WTC11 (cell line): ENCODE measurements at regions not wholly inside any gene's neighbourhood (a gene's known extent, or its start where the extent isn't known, plus 50 kb on each side); places are given as distances from the start of the nearest gene placed in this dataset.

ENCODE experiments used
- ATAC-seq: fragments of 200-7000 bp; cut with Tn5 transposase; 2 replicates; pipeline ENCODE4 v1.10.0; 2021; ENCODE audit warnings: mild to moderate bottlenecking, moderate library complexity
- CTCF ChIA-PET: fragments of 300-600 bp; sonication (Branson Sonifier 250); formaldehyde crosslinking; loops from one replicate; lab custom pipeline; 2021; ENCODE audit warnings: antibody characterized with exemption; lab: Charles Lee
- POLR2A ChIA-PET: fragments of 350-600 bp; sonication (Branson Sonifier 250); formaldehyde crosslinking; loops from one replicate; lab custom pipeline; 2021; ENCODE audit warnings: antibody characterized with exemption; lab: Charles Lee
- DNase-seq: peaks from one replicate; pipeline ENCODE4 v3.0.0; 2021; ENCODE audit warnings: low spot score
- H3K27ac Mint-ChIP-seq: 2 replicates; pipeline ENCODE4 v1.8.0; 2021; ENCODE audit warnings: mixed read lengths
- H3K27me3 Mint-ChIP-seq: 2 replicates; pipeline ENCODE4 v1.8.0; 2021; ENCODE audit warnings: low read depth, mild to moderate bottlenecking, moderate library complexity, mixed read lengths
- H3K36me3 Mint-ChIP-seq: 2 replicates; pipeline ENCODE4 v1.8.0; 2021; ENCODE audit warnings: mixed read lengths
- H3K4me1 Mint-ChIP-seq: 2 replicates; pipeline ENCODE4 v1.8.0; 2022; ENCODE audit warnings: mixed read lengths
- H3K4me3 Mint-ChIP-seq: 2 replicates; pipeline ENCODE4 v1.8.0; 2021; ENCODE audit warnings: mild to moderate bottlenecking, moderate library complexity, mixed read lengths
- H3K9me3 Mint-ChIP-seq: 2 replicates; pipeline ENCODE4 v1.8.0; 2021; ENCODE audit warnings: mixed read lengths
- ATF2 ChIP-seq: sonication (generic); formaldehyde crosslinking; IDR thresholded peaks from 2 replicates; pipeline ENCODE4 v1.8.1; 2022; ENCODE audit warnings: low read depth, missing genetic modification reagents, borderline replicate concordance
- E2F1 ChIP-seq: sonication (generic); formaldehyde crosslinking; IDR thresholded peaks from 2 replicates; pipeline ENCODE4 v1.8.0; 2022; ENCODE audit warnings: mild to moderate bottlenecking, missing genetic modification reagents
- E2F5 ChIP-seq: sonication (generic); formaldehyde crosslinking; IDR thresholded peaks from 2 replicates; pipeline ENCODE4 v1.8.1; 2022; ENCODE audit warnings: mild to moderate bottlenecking, moderate library complexity, missing genetic modification reagents
- ELF4 ChIP-seq: sonication (generic); formaldehyde crosslinking; IDR thresholded peaks from 2 replicates; pipeline ENCODE4 v1.8.1; 2022; ENCODE audit warnings: low read depth, mild to moderate bottlenecking, moderate library complexity, missing genetic modification reagents
- FOXJ3 ChIP-seq: sonication (generic); formaldehyde crosslinking; IDR thresholded peaks from 2 replicates; pipeline ENCODE4 v1.9.0; 2021; ENCODE audit warnings: missing genetic modification reagents, mild to moderate bottlenecking, borderline replicate concordance
- FOXP4 ChIP-seq: sonication (generic); formaldehyde crosslinking; IDR thresholded peaks from 2 replicates; pipeline ENCODE4 v1.8.0; 2022; ENCODE audit warnings: mild to moderate bottlenecking, missing genetic modification reagents
- GRHL2 ChIP-seq: fragments of 250-450 bp; sonication (Bioruptor Pico); IDR thresholded peaks from 2 replicates; pipeline ENCODE4 v1.8.0; 2022; ENCODE audit warnings: mild to moderate bottlenecking, moderate library complexity; ENCODE audit not compliant: insufficient replicate concordance, severe bottlenecking
- MYBL2 ChIP-seq: sonication (generic); formaldehyde crosslinking; IDR thresholded peaks from 2 replicates; pipeline ENCODE4 v1.8.1; 2023; ENCODE audit warnings: mild to moderate bottlenecking, moderate library complexity, missing genetic modification reagents
- NFATC4 ChIP-seq: fragments of 250-450 bp; sonication (Bioruptor Pico); IDR thresholded peaks from 2 replicates; pipeline ENCODE4 v1.9.0; 2021; ENCODE audit warnings: mild to moderate bottlenecking
- NR3C1 ChIP-seq: sonication (generic); formaldehyde crosslinking; conservative IDR thresholded peaks from 2 replicates; pipeline ENCODE4 v1.8.1; 2023; ENCODE audit warnings: low read depth, mild to moderate bottlenecking, missing genetic modification reagents
- TCF7 ChIP-seq: sonication (generic); formaldehyde crosslinking; IDR thresholded peaks from 2 replicates; pipeline ENCODE4 v1.8.0; 2022; ENCODE audit warnings: mild to moderate bottlenecking, low read depth, missing genetic modification reagents, moderate library complexity
- TEAD1 ChIP-seq: sonication (generic); formaldehyde crosslinking; IDR thresholded peaks from 2 replicates; pipeline ENCODE4 v1.8.0; 2022; ENCODE audit warnings: mild to moderate bottlenecking, missing genetic modification reagents
- TP53 ChIP-seq: sonication (generic); formaldehyde crosslinking; IDR thresholded peaks from 2 replicates; pipeline ENCODE4 v1.8.1; 2023; ENCODE audit warnings: mild to moderate bottlenecking, missing genetic modification reagents
- ZBTB21 ChIP-seq: sonication (generic); formaldehyde crosslinking; IDR thresholded peaks from 2 replicates; pipeline ENCODE4 v1.8.1; 2023; ENCODE audit warnings: mild to moderate bottlenecking, missing genetic modification reagents, borderline replicate concordance
- ZNF232 ChIP-seq: sonication (generic); formaldehyde crosslinking; IDR thresholded peaks from 2 replicates; pipeline ENCODE4 v1.8.0; 2022; ENCODE audit warnings: mild to moderate bottlenecking, missing genetic modification reagents
- ZNF396 ChIP-seq: fragments of 250-450 bp; sonication (Bioruptor Pico); IDR thresholded peaks from 2 replicates; pipeline ENCODE4 v1.8.0; 2021; ENCODE audit warnings: mild to moderate bottlenecking, moderate library complexity, borderline replicate concordance
- ZNF416 ChIP-seq: fragments of 250-450 bp; sonication (Bioruptor Pico); IDR thresholded peaks from 2 replicates; pipeline ENCODE4 v1.9.0; 2021; ENCODE audit warnings: mild to moderate bottlenecking, inconsistent platforms
- ZNF423 ChIP-seq: fragments of 250-450 bp; sonication (Bioruptor Pico); IDR thresholded peaks from 2 replicates; pipeline ENCODE4 v2.1.2; 2022; ENCODE audit warnings: mild to moderate bottlenecking, moderate library complexity
- ZNF671 ChIP-seq: fragments of 250-450 bp; sonication (Bioruptor Pico); IDR thresholded peaks from 2 replicates; pipeline ENCODE4 v1.8.0; 2021; ENCODE audit warnings: mild to moderate bottlenecking
- TF ChIP-seq, protein P1 (sequence below): sonication (generic); formaldehyde crosslinking; IDR thresholded peaks from 2 replicates; pipeline ENCODE4 v1.8.1; 2022; ENCODE audit warnings: missing genetic modification reagents, borderline replicate concordance
- TF ChIP-seq, protein P2 (sequence below): sonication (generic); formaldehyde crosslinking; IDR thresholded peaks from 2 replicates; pipeline ENCODE4 v1.8.1; 2022; ENCODE audit warnings: low read depth, mild to moderate bottlenecking, moderate library complexity, missing genetic modification reagents, borderline replicate concordance

- TF ChIP-seq ZNF423 (CRISPR knock-in tag) (peak; percentile 70), TCF7 (no peak)
- peaks cover 26% of the 10 kb centered on the region for H3K27me3 Mint-ChIP-seq
- ChIA-PET POLR2A (no interaction called here), CTCF (interaction anchor here (1.2 to 7.7 kb wide), 4 partner anchors 11 to 72 kb away, joined by 3 to 45 read pairs (median 22); no protein-coding TSS in a partner anchor)
- no peaks in the 10 kb centered on the region for H3K36me3 Mint-ChIP-seq
- no peak for ATAC-seq
- peaks cover 2% of the 10 kb centered on the region; the same call in 1 of the 2 replicates for H3K9me3 Mint-ChIP-seq
- H3K4me3 Mint-ChIP-seq = no peak overlapping the region
- no peak overlapping the region for H3K27ac Mint-ChIP-seq
- no peak for DNase-seq
- peaks cover 10% of the 10 kb centered on the region for H3K4me1 Mint-ChIP-seq
These were observed 159.6 kb upstream of the PROK2 start for GRCh38 chr3:71944482-71945065.

- no peak overlapping the region for H3K27ac Mint-ChIP-seq
- peaks cover 26% of the 10 kb centered on the region for H3K27me3 Mint-ChIP-seq
- H3K36me3 Mint-ChIP-seq = no peaks in the 10 kb centered on the region
- H3K4me1 Mint-ChIP-seq = peaks cover 10% of the 10 kb centered on the region
- TF ChIP-seq ZNF396 (CRISPR knock-in tag) = no peak
- TF ChIP-seq NFATC4 = no peak
- no peak for TF ChIP-seq E2F5 (CRISPR knock-in tag)
- TF ChIP-seq ZNF423 (CRISPR knock-in tag) = no peak
- TF ChIP-seq ZBTB21 (CRISPR knock-in tag) = no peak
- TF ChIP-seq, protein P1, sequence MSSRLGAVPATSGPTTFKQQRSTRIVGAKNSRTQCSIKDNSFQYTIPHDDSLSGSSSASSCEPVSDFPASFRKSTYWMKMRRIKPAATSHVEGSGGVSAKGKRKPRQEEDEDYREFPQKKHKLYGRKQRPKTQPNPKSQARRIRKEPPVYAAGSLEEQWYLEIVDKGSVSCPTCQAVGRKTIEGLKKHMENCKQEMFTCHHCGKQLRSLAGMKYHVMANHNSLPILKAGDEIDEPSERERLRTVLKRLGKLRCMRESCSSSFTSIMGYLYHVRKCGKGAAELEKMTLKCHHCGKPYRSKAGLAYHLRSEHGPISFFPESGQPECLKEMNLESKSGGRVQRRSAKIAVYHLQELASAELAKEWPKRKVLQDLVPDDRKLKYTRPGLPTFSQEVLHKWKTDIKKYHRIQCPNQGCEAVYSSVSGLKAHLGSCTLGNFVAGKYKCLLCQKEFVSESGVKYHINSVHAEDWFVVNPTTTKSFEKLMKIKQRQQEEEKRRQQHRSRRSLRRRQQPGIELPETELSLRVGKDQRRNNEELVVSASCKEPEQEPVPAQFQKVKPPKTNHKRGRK (CRISPR knock-in tag) = no peak
- TF ChIP-seq ZNF671 (CRISPR knock-in tag) = no peak
- TF ChIP-seq MYBL2 (CRISPR knock-in tag) = no peak
- no peak for TF ChIP-seq ZNF232 (CRISPR knock-in tag)
- no peak for TF ChIP-seq ZNF416 (CRISPR knock-in tag)
- TF ChIP-seq ATF2 (CRISPR knock-in tag) = no peak
- no peak for TF ChIP-seq NR3C1 (CRISPR knock-in tag)
- TF ChIP-seq TP53 (CRISPR knock-in tag) = no peak
- no peak for TF ChIP-seq GRHL2 (CRISPR knock-in tag)
- TF ChIP-seq TEAD1 (CRISPR knock-in tag) = no peak
- TF ChIP-seq, protein P2, sequence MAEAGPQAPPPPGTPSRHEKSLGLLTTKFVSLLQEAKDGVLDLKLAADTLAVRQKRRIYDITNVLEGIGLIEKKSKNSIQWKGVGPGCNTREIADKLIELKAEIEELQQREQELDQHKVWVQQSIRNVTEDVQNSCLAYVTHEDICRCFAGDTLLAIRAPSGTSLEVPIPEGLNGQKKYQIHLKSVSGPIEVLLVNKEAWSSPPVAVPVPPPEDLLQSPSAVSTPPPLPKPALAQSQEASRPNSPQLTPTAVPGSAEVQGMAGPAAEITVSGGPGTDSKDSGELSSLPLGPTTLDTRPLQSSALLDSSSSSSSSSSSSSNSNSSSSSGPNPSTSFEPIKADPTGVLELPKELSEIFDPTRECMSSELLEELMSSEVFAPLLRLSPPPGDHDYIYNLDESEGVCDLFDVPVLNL (CRISPR knock-in tag) = no peak
- TF ChIP-seq E2F1 = no peak
- TF ChIP-seq FOXJ3 (CRISPR knock-in tag) = no peak
- no peak for TF ChIP-seq ELF4 (CRISPR knock-in tag)
- TF ChIP-seq FOXP4 (CRISPR knock-in tag) = no peak
- H3K4me3 Mint-ChIP-seq = no peak overlapping the region
- H3K9me3 Mint-ChIP-seq = peaks cover 2% of the 10 kb centered on the region; the same call in 1 of the 2 replicates
- CTCF ChIA-PET = interaction anchor here (0.6 to 7.7 kb wide), 8 partner anchors 12 to 880 kb away, joined by 3 to 45 read pairs (median 9); no protein-coding TSS in a partner anchor
- DNase-seq (peak; percentile 29), ATAC-seq (peak; percentile 94)
- POLR2A ChIA-PET = interaction anchor here (0.6 kb wide), 1 partner anchor 706 kb away, joined by 4 read pairs; no protein-coding TSS in a partner anchor
These were observed 157.7 kb upstream of the PROK2 start for GRCh38 chr3:71942432-71943187.
